Amniotic epithelial cell (primary cell): ENCODE measurements at regions not wholly inside any gene's neighbourhood (a gene's known extent, or its start where the extent isn't known, plus 50 kb on each side); places are given as distances from the start of the nearest gene placed in this dataset.
"Not testable (repeated sequence)": the region's sequence is repeated elsewhere in the genome, so short reads cannot be mapped to it uniquely, and the experiment has no call there.

Experiments
- DNase-seq: peaks from one replicate; pipeline ENCODE4 v3.0.0-alpha.2; 2010; ENCODE audit warnings: low read depth

DNA sequence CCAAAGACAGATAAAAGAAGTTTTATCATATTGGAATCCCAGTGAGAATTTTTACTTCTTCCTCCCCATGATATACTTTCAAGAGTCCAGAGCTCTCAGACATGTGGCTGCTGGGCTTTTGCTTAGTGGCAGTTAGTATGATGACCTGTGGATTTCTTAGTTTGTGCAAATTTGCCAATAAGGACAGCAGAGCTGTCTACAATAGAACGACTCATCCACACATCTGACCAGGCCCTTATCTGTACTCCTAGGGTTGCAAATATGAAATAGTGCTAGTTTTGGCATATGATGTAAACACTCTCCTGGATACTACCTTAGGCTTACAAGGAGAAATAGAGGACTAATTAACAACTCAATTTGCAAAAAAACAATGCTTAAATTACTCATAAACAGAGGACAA lies 758.4 kb upstream of the TMEFF2 start:
- no peak for DNase-seq

DNA sequence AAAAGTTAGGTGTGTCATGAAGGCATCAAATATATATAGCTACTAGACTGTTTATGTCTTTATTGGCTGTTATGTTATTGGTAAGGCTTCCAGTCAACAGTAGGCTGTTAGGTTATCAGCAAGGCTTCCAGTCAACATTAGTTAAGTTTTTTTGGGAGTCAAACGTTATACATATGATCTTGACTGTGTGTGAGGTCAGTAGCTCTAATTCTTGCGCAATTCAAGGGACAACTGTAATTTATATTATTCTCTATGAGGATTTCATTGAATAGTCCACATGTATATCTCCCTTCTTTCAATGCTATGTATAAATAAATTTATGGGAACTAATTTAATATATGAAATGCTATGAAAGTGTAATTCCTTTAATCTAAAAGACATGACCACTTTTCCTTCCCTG lies 757.5 kb upstream of the TMEFF2 start:
- DNase-seq: no peak

DNA sequence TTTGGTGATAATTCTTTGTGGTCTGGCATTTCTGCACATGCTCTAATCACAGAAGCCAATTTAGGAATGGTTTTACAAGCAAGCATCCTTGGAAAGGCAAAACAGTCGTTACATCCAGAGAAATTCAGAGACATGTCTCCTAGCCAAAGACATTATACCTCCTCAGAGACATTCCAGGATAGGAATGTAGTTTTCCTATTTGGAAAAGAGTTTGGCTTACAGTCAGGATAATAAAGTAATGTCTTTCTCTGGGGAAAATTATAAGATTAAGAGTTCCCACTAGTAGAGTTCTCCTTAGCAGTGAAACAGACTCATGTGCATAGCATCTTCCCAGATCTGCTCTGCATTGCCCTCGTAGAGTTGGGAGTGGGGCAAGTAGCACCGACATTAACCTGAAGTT lies 753.6 kb upstream of the TMEFF2 start:
- no peak for DNase-seq

DNA sequence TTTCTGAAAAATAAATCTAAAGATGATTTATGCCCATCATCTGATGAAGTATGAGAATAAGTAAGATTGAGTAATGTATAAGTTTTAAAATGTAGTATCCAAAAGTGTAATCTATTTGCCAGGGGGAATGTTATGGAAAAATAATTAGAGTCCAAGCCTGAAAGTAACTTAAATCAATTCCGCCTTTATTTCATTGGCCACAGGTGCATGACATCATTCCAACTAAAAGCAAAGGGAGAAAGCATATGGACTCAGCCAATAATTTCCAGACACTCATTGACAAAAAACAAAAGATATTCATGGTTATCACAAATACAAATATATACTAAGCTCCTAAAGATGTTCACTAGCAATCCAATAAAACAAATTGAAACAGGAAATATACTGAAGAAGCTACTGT lies 752.6 kb upstream of the TMEFF2 start:
- no peak for DNase-seq

DNA sequence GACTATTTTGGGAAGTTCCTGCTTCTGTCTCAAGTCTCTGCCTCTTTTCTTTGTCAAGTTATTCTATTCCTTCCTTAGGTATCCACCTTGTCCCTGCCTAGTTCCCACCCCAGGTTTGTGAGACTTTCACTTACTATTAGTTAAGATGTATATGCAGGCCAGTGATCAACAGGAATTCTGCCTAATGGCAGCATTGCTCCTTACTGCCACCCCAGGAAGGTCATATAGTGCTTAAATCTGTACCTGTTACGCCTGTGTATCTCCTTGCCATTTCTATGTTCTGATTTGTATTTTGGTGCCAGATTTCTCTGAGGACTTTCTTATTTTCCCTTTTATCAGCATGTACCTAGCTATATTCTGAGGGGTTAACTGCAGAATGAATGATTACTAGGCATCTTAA lies 746.0 kb upstream of the TMEFF2 start:
- no peak for DNase-seq

DNA sequence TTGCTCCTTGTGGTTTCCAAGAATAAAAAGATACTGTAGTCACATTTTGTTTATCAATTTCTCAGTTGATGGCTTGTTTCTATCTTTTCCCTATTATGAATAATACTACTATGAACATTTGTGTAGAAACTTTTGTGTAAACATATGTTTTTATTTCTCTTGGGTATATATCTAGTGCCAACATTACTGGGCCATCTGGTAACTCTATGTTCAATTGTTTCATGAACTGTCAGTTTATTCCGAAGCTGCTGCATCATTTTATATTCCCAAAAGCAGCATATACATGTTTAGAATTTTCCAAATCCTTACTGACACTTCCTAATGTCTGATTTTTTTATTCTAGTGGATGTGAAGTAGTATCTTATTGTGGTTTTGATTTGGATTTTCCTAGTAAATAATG lies 737.6 kb upstream of the TMEFF2 start:
- no peak for DNase-seq

DNA sequence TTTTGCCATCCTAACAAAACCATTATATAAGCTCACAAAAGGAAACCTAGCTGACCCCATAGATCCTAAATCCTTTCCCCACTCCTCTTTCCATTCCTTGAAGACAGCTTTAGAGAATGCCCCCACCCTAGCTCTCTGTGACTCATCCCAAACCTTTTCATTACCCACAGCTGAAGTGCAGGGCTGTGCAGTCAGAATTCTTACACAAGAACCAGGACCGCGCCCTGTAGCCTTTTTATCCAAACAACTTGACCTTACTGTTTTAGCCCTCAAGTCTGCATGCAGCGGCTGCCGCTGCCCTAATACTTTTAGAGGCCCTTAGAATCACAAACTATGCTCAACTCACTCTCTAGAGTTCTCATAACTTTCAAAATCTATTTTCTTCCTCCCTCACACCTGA lies 726.9 kb upstream of the TMEFF2 start:
- DNase-seq: not testable (repeated sequence)

DNA sequence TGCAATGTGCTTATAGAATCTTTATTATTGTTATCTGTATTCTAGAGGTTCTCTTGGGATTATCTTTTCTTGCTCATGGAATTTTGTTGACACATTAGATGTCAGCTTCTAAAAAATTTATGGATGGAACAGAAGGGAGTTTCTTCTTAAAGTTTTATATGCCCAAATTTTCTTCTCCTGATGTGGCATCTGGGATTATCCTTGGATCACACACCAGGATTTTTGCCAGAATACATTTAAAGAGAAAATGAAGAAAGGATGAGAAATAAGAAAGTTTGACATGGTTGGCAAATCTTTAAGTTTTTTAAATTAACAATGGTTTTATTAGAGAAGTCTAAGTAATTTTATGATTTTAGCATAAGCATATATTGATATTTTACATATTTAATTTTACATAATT lies 706.7 kb upstream of the TMEFF2 start:
- DNase-seq: no peak

DNA sequence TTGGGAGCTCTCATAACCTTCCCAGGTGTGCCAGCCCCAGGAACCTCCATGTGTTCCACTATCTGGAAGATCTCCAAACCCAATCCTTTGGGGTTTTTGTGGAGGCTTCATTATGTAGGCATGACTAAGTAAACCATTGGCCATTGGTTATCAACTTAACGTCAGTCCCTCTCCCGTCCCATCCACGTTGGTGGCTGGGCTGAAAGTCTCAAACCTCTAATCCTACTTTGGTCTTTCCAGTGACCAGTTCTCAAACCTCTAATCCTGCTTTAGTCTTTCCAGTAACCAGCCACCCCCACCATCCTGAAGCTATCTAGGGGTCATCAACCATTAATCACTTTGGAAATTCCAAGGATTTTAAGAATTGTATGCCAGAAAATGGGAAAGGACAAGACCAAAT lies 704.7 kb upstream of the TMEFF2 start:
- DNase-seq: no peak

DNA sequence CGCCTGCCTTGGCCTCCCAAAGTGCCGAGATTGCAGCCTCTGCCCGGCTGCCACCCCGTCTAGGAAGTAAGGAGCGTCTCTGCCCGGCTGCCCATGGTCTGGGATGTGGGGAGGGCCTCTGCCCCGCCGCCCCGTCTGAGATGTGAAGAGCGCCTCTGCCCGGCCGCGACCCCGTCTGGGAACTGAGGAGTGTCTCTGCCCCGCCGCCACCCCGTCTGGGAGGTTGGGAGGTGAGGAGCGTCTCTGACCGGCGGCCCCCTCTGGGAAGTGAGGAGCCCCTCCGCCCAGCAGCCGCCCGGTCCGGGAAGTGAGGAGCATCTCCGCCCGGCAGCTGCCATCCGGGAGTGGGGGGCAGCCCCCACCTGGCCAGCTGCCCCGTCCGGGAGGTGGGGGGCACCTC lies 699.2 kb upstream of the TMEFF2 start:
- not testable (repeated sequence) for DNase-seq

DNA sequence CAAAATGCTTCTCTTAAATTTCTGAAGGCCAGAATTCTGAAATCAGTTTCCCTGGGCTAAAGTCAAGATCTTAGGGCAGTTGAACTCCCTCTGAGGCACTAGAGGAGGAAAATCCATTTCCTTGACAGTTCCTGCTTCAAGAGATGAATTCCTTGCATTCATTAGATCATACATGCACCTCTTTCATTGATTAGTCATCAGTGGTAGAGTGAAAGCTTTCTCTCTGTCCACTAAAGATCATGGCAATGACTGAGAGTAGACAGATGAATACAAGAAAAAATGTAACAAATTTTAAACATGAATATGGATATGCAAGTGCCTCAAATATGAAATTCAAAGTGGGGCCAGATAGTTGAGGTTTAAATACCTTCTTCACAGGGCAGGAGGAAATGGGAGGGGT lies 693.4 kb upstream of the TMEFF2 start:
- no peak for DNase-seq

DNA sequence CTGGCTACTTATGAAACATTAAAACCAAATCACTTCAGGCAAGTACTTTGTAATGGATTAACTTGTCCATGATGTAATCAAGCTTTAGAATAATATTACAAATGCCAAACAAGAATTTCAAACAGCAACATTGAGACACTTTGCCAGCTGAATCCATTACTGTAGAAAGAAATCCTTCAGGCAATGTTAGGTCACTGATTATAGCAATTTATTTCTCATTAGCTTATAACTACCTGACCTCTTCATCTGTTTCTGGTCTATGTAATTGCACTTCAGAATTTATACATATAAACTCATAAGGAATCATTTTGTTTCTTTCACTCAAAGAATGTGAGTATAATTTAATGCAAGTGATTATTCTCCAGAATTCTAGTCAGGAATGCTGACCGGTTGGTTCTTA lies 692.6 kb upstream of the TMEFF2 start:
- DNase-seq: no peak

DNA sequence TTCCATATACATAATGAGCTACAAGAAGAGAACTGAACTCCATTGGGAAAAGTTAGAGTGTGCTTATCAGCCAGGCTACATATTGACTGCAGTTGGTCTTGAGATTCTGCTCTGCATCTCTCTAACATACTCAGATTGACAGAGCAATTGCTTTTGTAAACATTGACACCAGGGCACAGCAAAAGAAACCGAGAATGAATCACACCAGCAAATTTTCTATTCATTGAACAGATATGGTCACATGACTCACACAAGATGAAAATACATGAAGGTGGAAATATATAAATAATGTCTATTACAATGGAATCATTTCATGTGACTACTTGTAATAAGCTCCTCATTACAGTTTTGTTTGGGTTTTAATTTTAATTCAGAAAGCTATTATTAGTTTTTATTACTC lies 691.9 kb upstream of the TMEFF2 start:
- DNase-seq: no peak

DNA sequence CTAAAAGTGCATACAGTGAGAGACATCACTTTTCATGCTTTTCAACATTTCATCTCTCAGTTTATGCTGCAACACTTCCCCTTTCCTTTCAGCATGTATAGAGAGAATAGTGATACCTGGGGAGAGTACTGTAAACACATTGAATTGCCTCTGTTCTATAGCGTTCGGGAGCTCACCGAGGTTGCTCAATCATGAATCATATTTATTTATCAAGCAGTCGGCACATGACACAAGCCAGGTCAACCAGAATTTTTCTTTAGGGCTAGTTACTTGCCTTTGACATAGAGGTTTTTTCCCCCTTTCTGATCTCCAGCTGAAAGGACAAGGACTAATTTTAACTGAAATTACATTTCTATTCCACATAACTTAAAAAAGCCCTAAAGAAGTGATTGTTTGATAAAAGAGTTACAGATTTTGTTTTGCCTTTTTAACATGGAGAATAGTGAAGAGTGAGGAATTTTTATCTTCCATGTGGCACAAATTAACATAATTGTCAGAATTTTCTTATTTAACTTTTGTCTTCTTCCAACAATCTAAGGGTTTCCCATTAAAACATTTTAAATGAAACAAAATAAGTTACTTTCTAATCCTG lies 690.9 kb upstream of the TMEFF2 start:
- no peak for DNase-seq

DNA sequence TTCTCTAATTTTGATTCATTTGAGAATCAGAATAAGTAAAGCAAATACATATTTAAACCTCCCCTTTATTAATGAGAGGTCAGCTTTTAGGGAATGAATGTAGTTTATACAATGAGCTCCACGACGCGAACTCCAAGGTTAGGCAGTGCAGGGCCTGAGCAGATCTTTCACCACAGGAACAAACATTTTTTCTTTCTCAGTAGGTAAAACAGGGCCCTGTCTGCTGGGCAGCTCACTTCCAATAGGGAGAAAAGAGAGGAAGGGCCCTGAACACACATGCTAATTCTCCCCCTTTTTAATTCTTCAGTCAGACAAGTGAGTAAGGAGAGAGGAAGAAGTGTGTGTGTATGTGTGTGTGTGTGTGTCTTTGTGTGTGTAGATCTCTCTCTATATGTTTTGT lies 682.4 kb upstream of the TMEFF2 start:
- DNase-seq: no peak

DNA sequence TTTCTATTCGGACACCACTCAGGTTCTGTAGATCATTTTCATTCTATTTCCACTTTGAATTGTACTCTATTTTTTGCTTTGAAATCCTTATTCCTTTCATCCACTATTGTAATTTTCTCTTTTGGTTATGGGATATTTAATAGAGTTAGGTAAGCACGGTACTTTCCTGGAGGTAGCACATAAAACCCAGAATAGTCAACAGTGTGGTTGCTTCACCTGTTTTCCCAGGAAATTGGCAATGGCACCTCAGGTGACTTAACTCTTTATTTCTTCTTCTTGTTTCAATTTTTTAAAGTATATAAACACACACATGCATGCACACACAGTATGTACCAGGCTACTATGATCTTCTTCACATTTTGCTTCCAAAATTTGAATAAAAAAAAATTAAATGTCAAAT lies 682.0 kb upstream of the TMEFF2 start:
- no peak for DNase-seq

DNA sequence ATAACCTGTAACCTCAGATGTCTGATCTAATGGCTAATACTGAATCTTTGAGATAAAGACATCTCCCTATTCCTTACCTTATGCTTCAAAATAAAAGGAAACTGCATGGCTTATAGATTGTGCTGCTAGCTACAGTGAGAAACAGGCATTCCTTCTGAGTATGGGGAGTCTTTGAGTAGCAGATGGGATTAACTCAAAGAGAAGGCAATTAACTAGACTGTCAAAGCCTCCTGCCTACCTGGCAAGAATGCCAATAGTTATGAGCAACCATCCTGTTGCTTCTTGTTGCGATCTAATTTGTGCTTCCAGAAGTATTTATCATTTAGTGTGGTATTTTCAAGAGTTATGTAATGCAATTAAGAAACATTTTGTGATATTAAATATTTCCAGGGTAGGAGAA lies 660.0 kb upstream of the TMEFF2 start:
- DNase-seq: no peak

DNA sequence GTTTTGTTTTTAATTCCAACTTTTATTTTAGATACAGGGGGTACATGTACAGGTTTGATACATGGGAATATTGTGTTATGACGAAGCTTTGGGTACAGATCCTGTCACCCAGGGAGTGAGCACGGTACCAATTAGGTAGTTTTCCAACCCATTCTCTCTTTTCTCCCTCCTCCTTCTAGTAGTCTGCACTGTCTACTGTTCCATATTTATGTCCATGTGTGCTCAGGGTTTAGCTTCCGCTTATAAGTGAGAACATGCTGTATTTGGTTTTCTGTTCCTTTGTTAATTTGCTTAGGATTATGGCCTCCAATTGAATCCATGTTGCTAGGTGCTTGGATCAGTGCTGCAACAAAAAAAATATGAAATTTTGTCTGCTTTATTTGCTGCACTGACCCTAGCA lies 659.3 kb upstream of the TMEFF2 start:
- no peak for DNase-seq

DNA sequence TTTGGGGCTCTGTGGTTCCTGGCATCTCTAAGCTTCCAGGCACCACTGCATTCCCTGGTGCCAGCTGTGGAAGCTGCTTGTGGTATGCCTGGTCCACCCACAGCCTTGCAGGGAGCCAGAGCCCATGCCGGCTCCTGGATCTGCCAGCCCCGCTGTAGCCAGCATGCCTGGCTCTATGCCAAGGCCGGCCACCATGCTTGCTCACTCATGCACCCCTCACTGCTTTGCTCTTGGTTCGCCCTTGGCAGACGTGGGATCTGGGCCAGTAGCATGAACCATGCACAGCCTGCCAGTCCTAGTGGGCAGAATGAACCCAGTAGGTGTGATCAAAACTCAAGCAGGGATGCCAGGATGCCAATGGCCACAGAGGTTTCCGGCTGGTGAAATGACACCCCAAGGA lies 634.2 kb upstream of the TMEFF2 start:
- no peak for DNase-seq

DNA sequence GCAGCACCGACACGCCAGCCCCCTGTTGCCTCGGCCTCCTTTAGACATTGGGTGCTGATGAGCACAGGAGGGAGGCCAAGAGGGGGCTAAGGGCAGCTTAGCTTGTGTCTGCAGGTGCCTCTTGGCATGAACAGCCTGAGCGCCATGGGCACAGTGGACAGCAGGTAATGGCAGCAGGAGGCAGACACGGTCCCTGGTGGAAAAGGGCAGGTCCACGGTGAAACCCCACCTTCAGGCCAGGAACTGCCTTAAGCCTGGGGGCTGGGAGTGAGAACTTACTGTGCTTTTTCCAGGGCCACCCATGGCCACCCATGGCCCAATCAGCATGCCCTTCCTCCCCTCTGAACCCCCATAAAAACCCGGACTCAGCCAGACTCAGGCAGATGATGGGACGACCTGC lies 633.4 kb upstream of the TMEFF2 start:
- no peak for DNase-seq

DNA sequence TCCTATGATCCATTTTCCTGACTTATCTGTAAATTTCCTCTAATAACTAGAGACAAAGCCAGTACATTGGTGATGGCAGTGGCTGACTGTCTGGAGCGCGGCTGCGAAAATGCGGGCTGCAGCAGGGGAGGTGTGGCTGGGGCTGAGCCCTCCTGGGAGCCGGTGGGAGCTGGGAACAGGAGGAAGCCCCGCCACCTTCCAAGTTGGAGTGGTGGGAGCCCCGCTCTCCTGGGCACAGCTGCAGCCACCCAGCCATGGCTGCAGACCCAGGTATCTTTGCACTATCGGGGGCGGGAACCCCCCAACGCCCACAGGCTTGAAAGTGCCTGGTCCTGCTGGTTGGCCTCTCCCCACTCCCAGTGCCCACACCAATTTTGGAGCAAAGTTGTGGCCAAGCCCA lies 633.0 kb upstream of the TMEFF2 start:
- no peak for DNase-seq

DNA sequence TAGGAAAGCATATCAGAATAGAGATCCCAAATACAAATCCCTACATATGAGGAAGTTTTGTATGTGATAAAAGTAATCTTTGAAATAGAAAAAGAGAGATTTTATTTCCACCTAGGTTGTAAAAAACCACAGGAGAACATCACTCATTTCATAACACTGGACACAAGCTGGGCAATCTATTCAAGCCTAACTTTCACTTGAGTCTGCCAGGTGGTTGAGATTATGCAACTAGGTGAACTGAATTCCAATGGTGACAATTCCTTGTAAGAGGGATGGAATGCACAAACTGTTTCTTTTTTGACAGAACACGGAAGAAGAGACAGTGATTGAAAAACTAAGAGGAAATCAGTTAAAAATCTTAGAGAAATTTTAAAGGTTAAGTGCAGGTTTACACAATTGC lies 619.6 kb upstream of the TMEFF2 start:
- DNase-seq: no peak

DNA sequence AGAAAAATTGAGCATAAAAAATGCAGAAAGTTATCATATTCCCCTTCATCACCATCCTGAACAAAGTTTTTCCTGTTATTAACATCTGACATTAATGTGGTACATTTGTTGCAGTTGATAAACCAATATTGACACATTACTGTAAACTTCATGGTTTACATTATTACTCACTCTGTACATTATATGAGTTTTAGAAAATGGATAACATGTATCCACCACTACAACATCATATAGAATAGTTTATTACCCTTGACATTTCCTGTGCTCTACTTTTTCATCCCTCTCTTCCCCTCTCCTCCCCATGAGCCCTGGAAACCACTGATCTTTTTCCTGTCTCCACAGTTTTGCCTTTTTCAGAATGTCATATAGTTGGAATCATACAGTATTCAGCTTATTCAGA lies 618.6 kb upstream of the TMEFF2 start:
- DNase-seq: no peak

DNA sequence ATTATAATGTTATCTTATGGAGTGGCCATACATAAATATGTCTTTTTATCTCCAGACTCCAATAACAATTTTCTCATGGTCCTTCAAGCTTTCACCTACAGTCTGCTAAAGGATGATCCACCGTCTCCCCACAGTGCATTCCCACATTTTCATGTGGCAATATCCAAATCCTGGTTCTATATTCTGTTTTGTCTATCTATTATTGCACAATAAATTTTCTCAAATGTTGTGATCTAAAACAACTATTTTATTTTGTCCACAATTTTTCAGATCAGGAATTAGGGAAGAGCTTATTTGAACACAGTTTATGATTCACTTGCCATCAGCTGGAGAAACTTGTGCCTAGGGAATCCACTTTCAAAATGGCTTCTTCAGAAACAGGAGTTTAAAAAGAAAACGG lies 614.4 kb upstream of the TMEFF2 start:
- DNase-seq: no peak

DNA sequence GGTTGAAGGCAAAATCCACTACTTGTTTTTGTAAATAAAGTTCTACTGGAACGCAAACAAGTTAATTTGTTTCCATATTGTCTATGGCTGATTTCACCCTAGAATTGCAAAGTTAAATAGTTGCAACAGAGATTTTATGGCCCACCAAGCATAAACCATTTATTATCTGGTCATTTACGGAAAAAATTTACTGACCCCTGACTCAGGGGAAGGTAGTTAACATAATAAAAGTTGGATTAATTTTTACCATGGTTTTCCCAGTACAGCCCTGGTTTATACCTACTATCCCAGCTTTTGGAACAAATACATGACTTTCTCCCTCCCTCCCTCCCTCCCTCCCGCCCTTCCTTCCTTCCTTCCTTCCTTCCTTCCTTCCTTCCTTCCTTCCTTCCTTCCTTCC lies 588.9 kb upstream of the TMEFF2 start:
- no peak for DNase-seq
